SK-MEL-5 (cell line): ENCODE measurements at regions not wholly inside any gene's neighbourhood (a gene's known extent, or its start where the extent isn't known, plus 50 kb on each side); places are given as distances from the start of the nearest gene placed in this dataset.
"Not testable (repeated sequence)": the region's sequence is repeated elsewhere in the genome, so short reads cannot be mapped to it uniquely, and the experiment has no call there.

Experiments
- DNase-seq: peaks from one replicate; pipeline ENCODE4 v3.0.0-alpha.2; 2016; ENCODE audit warnings: low read depth, low spot score
- in situ Hi-C: cut with HindIII; loops from 2 replicates; pipeline ENCODE4 v1.10.0; 2016; ENCODE audit warnings: low sequenced_read_pairs, high pct_unique_total_duplicates, low pct_unique_long_range_greater_than_20kb
- small RNA-seq, 2 experiments: library from RNA; depleted of rRNA; stranded (forward); fragments of <200 nt; gene quantifications; one replicate each; pipeline ENCODE3, GENCODE V24; 2014

DNA sequence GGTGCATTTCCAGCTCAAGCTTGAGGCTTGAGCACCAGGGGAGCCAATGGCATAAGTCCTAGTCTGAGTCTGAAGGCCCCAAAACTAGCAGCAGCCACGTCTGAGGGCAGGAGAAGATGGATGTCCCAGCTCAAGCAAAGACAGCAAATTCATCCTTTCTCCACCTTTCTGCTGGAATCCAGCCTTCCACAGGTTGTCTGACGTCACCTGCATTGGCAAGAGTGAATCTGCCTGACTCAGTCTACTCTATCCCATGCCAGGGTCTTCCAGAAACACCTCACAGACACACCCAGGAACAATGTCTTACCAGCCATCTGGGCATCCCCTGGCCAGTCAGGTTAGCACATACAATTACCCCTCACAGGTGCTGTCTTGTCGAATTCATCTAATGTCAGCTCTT is 76.2 kb upstream of the SOX11 start:
- in situ Hi-C loops = no loop called here

DNA sequence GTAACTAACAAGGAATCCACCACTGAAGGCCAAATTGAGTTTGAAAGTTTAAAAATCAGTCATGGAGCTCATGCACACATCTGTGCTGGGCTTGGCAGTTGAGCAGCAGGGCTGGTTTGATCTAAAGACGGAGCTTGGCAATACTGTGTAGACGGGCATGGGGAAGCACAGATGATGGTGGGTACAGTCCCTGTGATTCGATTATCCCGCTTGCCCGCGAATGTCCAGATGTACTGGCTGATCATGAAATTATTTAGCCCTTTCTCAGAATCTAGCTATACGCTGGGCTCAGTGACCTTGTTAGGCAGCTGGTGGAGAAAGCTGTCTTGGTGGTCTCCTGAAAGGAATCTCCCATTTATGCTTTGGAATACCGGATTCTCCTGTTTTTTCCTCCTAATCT is 74.8 kb upstream of the SOX11 start:
- in situ Hi-C loops = no loop called here
- no peak for DNase-seq

More for the DNA sequence above, 76.2 kb upstream of the SOX11 start:
- no peak for DNase-seq

DNA sequence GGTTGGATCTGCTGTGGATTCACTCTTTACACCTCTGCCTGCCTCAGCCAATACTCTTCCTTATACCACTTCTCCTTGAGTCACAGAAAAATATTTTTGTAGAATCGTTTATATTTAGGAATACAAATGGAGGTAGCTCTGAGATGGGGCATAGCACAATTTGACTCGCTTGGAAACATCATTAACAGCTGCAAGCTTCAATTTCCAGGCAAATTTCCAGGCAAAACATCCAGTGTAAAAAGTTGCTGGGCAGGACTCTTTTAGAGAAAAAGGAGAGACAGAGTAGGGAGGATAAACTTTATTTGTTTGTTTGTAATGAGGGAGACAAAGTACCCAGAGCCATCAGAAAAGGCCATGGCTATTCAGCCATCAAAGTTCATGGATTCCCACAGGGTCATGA is 74.4 kb upstream of the SOX11 start:
- in situ Hi-C loops = no loop called here
- DNase-seq = no peak

DNA sequence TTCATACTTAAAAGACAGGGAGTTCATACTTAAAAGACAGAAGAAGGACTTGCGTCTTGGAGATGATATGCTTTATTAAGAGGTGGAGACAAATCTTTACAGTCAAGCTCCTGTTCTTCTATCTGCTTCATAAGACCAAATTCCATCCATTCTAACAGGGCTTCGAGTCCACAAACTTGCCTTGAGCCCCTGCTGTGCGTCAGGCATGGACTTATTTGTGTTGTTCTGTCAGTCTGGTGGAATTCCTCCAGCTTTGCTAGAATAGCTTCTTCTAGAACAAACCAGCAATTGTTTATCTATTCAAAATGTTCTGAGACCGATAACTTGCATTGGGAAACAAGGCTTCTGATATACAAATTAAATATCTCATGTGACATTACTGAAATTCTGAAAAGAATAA is 73.9 kb upstream of the SOX11 start:
- no peak for DNase-seq
- in situ Hi-C loops = no loop called here

DNA sequence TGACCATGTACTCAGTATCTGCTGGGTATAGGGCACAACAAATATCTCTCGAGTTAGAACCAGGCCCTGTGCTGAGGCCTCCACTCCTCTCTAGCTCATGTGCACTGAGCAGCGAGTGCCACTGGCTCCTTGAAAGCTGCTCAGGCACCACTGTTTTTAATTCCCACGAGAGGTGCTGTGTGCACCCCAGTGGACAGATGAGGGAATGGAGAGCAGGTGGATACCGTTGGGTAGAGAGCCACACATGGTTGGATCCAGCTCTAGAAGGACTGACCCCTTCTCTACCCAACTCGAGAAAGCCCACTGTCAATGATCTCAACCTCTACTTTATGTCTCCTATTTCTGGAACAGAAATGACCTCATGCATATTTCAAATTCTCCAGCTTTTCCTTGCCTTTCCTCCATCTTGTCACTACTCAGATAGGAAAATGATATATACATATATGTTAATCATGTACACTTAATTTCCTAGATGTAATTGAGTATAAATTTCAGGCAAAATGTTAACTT is 66.6 kb upstream of the SOX11 start:
- DNase-seq, in situ Hi-C loops: not testable (repeated sequence)

DNA sequence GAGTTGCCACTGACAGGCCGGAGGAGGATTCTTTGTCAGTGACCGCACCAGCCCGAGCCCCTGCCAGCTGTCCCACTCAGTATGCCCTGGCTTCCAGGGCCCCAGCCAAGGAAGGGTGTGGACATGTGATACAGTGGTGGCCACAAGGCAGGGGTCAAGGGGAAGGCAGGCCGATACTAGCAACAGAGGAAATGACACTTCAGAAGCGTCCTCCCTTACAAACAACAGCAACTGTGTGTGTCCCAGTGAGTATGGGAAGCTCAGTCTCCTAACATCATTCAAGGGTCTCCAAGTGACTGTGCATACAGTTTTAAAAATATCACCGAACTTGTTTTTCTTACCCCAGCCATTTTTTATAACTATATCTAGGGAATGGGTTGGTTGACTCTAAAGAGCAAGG is 63.7 kb upstream of the SOX11 start:
- DNase-seq, in situ Hi-C loops: not testable (repeated sequence)

DNA sequence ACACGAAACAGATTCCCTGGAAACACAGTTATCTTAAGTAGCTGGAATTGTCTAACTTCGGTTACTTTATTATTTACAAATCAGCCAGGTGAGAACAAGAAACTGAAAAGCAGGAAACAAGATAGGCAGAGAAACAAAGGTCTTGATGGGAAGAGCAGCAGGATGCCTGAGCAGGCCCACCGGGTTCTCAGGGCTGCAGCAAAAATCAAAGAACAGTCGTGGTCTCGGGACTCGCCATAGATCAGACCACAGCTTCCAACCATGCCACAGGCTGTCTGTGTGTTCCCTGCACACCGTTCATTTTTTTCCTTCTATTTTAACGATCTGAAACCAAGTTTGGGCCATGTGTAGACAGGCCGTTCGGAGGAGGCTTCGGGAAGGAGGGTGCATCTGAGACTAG is 62.7 kb upstream of the SOX11 start:
- DNase-seq, in situ Hi-C loops: not testable (repeated sequence)

DNA sequence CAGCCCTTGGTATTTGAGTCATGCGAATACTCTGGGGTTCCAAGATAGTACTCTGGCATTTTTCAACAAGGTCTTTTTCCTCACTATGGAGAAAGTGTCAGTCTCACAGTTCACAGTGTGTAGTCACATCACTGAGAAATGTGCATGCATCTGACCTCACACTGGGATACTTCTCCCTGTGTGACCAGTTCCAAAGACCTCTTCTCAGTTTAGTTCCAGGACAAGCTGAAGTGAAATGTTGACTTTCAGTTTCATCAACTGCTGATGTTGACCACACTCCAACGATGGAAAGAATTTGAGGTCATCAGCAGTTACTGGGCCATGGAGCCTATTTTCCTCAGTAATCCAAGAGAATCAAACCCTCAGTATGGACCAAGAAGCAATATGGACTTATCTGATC is 55.1 kb upstream of the SOX11 start:
- DNase-seq, in situ Hi-C loops: not testable (repeated sequence)

Small RNA genes lying in the stretch of these regions (small RNA-seq; reads per million reads assigned to genes)
- 0 reads per million in 2 experiments for gene RF00322
- 0 reads per million in 2 experiments for gene RNU6-649P
